Right lobe of liver (tissue), 4 donors: ENCODE measurements at regions not wholly inside any gene's neighbourhood (a gene's known extent, or its start where the extent isn't known, plus 50 kb on each side); places are given as distances from the start of the nearest gene placed in this dataset.

Source experiments
- CTCF ChIP-seq, 4 donors: fragments of 200-600 bp in 3 of 4; fragments of 450-650 bp in 1 of 4; IDR thresholded peaks; one replicate each; pipeline versions ENCODE4 v1.5.1 to v1.8.0; 2016 to 2022; ENCODE audit warnings: antibody characterized with exemption in 4 of 4, mild to moderate bottlenecking in 2 of 4
- POLR2A ChIP-seq: fragments of 450-650 bp; IDR thresholded peaks from one replicate; pipeline ENCODE4 v1.6.1; 2017; ENCODE audit warnings: antibody characterized with exemption, mild to moderate bottlenecking
- donor health status: DM: no; HTN: no; CAD: no.
- donor health status: DM: no; HTN: no; CAD: no.
- donor health status: DM: no; HTN: yes; CAD: no.

DNA sequence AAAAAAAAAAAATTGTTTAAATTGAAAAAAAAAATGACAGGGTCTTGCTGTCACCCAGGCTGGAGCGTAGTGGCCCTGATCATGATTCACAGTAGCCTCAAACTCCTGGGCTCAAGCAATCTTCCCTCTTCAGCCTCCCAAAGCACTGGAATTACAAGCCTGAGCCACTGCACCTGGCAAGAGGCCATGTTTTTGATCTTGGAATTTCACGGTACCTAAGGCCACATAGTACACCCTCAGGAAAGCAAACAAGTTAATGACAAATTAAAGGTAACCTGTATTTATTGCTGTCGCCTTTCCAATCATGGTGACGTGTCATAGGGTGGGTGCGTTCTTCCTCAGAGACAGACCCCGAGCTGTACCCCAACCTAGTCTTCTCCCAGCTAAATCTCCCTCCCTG is 79.2 kb downstream of the LINC00237 start:
- TF ChIP-seq CTCF (IDR thresholded peaks at IDR 0.05) (no peak), POLR2A (no peak)
